ENCODE measurements at regions not wholly inside any gene's neighbourhood (a gene's known extent, or its start where the extent isn't known, plus 50 kb on each side); places are given as distances from the start of the nearest gene placed in this dataset.

GRCh38 chr5:17727098-17727497 lies 92.8 kb downstream of the TAF11L14 start:
- no peak for DNase-seq (ENCODE audit: low spot score in 2 of 2)
- Histone ChIP-seq H3K27me3 (no peaks in the 10 kb centered on the region), H3K4me3 (no peak overlapping the region), H3K27ac (no peak overlapping the region), H3K36me3 (no peaks in the 10 kb centered on the region), H3K9me3 (no peaks in the 10 kb centered on the region), H3K4me1 (no peaks in the 10 kb centered on the region)
- intact Hi-C loops (cut with DNase I) = no loop called here
- TF ChIP-seq, protein P1, sequence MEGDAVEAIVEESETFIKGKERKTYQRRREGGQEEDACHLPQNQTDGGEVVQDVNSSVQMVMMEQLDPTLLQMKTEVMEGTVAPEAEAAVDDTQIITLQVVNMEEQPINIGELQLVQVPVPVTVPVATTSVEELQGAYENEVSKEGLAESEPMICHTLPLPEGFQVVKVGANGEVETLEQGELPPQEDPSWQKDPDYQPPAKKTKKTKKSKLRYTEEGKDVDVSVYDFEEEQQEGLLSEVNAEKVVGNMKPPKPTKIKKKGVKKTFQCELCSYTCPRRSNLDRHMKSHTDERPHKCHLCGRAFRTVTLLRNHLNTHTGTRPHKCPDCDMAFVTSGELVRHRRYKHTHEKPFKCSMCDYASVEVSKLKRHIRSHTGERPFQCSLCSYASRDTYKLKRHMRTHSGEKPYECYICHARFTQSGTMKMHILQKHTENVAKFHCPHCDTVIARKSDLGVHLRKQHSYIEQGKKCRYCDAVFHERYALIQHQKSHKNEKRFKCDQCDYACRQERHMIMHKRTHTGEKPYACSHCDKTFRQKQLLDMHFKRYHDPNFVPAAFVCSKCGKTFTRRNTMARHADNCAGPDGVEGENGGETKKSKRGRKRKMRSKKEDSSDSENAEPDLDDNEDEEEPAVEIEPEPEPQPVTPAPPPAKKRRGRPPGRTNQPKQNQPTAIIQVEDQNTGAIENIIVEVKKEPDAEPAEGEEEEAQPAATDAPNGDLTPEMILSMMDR (IDR thresholded peaks at IDR 0.05) = no peak

GRCh38 chr5:17730421-17730820 lies 96.2 kb downstream of the TAF11L14 start:
- H3K4me3 ChIP-seq = no peak overlapping the region
- no peaks in the 10 kb centered on the region for H3K27me3 ChIP-seq
- no peaks in the 10 kb centered on the region for H3K4me1 ChIP-seq
- no peaks in the 10 kb centered on the region for H3K9me3 ChIP-seq
- intact Hi-C loops (cut with DNase I) = loop anchor here (10.0 kb wide), 1 partner anchor 516 kb away; the partner anchor contains the start of gene BASP1
- TF ChIP-seq, protein P1 (IDR thresholded peaks at IDR 0.05) = no peak
- DNase-seq (ENCODE audit: low spot score in 2 of 2) = no peak
- no peak overlapping the region for H3K27ac ChIP-seq
- H3K36me3 ChIP-seq = no peaks in the 10 kb centered on the region

DNA sequence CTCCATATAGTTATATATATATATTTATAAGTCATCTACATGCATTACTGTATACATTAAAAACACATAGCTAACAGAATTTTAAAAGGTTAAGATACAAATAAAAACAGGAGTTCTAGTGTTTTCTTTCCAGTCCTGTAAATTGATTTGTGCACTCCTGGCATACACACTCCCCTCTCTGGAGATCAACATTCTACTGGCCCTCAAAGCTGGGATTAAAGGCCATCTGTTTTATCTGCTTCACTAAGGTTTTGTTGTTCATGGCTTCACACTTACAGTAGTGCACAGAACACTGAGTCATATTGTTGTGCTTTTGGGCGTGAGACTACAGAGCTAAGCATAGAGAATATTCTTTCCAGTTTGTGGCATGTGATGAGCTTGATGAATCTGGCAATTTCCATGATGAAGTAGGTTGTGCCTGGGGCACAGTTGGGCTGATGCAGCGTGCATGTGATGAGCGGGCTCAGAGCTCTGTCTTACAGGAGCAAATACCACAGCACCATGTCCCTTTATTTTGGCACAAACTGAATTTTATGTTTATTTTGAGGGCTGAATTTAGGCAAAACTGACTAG lies 98.2 kb downstream of the TAF11L14 start:
- DNase-seq (ENCODE audit: low spot score in 2 of 2) = no peak
- Histone ChIP-seq H3K4me1 (no peaks in the 10 kb centered on the region), H3K4me3 (no peak overlapping the region), H3K9me3 (no peaks in the 10 kb centered on the region), H3K36me3 (no peaks in the 10 kb centered on the region), H3K27me3 (no peaks in the 10 kb centered on the region), H3K27ac (no peak overlapping the region)
- intact Hi-C loops (cut with DNase I) = loop anchor here (10.0 kb wide), 1 partner anchor 518 kb away; the partner anchor contains the start of gene BASP1
- TF ChIP-seq, protein P1 (IDR thresholded peaks at IDR 0.05) = no peak

GRCh38 chr5:17734011-17734410 lies 99.8 kb downstream of the TAF11L14 start:
- Histone ChIP-seq H3K4me3 (no peak overlapping the region), H3K4me1 (no peaks in the 10 kb centered on the region), H3K36me3 (no peaks in the 10 kb centered on the region), H3K27ac (no peak overlapping the region), H3K9me3 (no peaks in the 10 kb centered on the region), H3K27me3 (no peaks in the 10 kb centered on the region)
- DNase-seq (ENCODE audit: low spot score in 2 of 2) = no peak
- TF ChIP-seq, protein P1 (IDR thresholded peaks at IDR 0.05) = no peak
- intact Hi-C loops (cut with DNase I) = loop anchor here (10.0 kb wide), 1 partner anchor 519 kb away; the partner anchor contains the start of gene BASP1

DNA sequence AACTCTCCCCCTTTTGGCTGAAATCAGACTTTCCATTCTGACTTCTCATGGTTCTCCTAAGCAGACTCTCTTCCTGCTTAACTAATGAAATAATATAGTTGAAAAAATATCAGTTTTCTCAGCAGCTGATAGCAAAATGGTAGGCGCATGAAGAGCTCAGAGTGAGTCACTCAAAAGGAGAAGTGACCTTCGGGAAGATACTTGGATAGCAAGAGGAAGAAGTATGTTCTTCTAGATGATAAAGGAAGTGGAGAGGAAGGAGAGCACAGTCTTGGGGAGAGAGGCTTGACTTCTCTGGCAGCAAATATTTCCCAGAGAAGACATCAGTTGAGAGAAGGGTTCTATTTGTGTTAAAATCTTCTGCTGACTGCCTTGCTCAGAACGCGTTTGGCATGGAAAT lies 101.5 kb downstream of the TAF11L14 start:
- no peaks in the 10 kb centered on the region for H3K36me3 ChIP-seq
- DNase-seq (ENCODE audit: low spot score in 2 of 2) = no peak
- H3K4me3 ChIP-seq = no peak overlapping the region
- intact Hi-C loops (cut with DNase I) = loop anchor here (10.0 kb wide), 1 partner anchor 521 kb away; the partner anchor contains the start of gene BASP1
- H3K27me3 ChIP-seq = no peaks in the 10 kb centered on the region
- no peaks in the 10 kb centered on the region for H3K9me3 ChIP-seq
- H3K4me1 ChIP-seq = no peaks in the 10 kb centered on the region
- TF ChIP-seq, protein P1 (IDR thresholded peaks at IDR 0.05) = no peak
- H3K27ac ChIP-seq = no peak overlapping the region
